ENCODE measurements at regions not wholly inside any gene's neighbourhood (a gene's known extent, or its start where the extent isn't known, plus 50 kb on each side); places are given as distances from the start of the nearest gene placed in this dataset.

GRCh38 chr11:3434976-3435375 is 56.0 kb upstream of the ZNF195 start:
- TF ChIP-seq POLR2A (IDR thresholded peaks at IDR 0.05) = no peak
- no peak for TF ChIP-seq CTCF (IDR thresholded peaks at IDR 0.05)

All from heart left ventricle (tissue), 13 donors.